Mesothelial cell of epicardium (in vitro differentiated cells): ENCODE measurements at regions not wholly inside any gene's neighbourhood (a gene's known extent, or its start where the extent isn't known, plus 50 kb on each side); places are given as distances from the start of the nearest gene placed in this dataset.

Source experiments
- DNase-seq, 2 experiments: peaks; one replicate each; pipeline ENCODE4 v3.0.0; 2021; ENCODE audit warnings: low spot score in 2 of 2; ENCODE audit not compliant: unreplicated experiment in 2 of 2
- H3K27ac Mint-ChIP-seq: 2 replicates; pipeline ENCODE4 v1.8.0; 2021; ENCODE audit warnings: mixed read lengths
- H3K27me3 Mint-ChIP-seq: 2 replicates; pipeline ENCODE4 v1.8.0; 2021; ENCODE audit warnings: low read depth, mixed read lengths
- H3K36me3 Mint-ChIP-seq: 2 replicates; pipeline ENCODE4 v1.8.0; 2021; ENCODE audit warnings: mixed read lengths
- H3K4me1 Mint-ChIP-seq: 2 replicates; pipeline ENCODE4 v1.8.0; 2021; ENCODE audit warnings: mixed read lengths
- H3K4me3 Mint-ChIP-seq: 2 replicates; pipeline ENCODE4 v1.8.0; 2021; ENCODE audit warnings: mild to moderate bottlenecking, moderate library complexity, mixed read lengths
- H3K9me3 Mint-ChIP-seq: 2 replicates; pipeline ENCODE4 v1.8.0; 2021; ENCODE audit warnings: mixed read lengths
- TF ChIP-seq, protein P1 (sequence below): fragments of 200-600 bp; sonication (generic); IDR thresholded peaks from one replicate; pipeline ENCODE4 v1.5.0; 2021; ENCODE audit warnings: antibody characterized with exemption; ENCODE audit not compliant: unreplicated experiment

DNA sequence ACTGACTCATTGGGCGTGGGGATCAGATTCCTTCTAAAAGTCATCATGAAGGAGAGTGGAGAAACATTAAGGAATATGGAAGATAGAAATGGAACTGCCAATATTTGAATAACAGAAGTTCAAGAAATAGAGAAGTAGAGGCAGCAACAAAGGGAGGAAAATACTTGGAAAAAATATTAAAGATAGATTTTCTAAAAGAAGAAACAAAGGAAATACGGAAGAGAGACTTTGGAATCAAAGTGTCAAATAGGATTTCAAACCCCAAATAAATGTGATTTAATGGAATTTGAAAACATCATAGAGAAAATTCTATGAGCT is 605.1 kb upstream of the KLF4 start:
- no peak for DNase-seq
- TF ChIP-seq, protein P1, sequence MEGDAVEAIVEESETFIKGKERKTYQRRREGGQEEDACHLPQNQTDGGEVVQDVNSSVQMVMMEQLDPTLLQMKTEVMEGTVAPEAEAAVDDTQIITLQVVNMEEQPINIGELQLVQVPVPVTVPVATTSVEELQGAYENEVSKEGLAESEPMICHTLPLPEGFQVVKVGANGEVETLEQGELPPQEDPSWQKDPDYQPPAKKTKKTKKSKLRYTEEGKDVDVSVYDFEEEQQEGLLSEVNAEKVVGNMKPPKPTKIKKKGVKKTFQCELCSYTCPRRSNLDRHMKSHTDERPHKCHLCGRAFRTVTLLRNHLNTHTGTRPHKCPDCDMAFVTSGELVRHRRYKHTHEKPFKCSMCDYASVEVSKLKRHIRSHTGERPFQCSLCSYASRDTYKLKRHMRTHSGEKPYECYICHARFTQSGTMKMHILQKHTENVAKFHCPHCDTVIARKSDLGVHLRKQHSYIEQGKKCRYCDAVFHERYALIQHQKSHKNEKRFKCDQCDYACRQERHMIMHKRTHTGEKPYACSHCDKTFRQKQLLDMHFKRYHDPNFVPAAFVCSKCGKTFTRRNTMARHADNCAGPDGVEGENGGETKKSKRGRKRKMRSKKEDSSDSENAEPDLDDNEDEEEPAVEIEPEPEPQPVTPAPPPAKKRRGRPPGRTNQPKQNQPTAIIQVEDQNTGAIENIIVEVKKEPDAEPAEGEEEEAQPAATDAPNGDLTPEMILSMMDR, result no peak
- Mint-ChIP-seq H3K4me3 (no peak overlapping the region), H3K4me1 (no peaks in the 10 kb centered on the region), H3K9me3 (peaks cover 6% of the 10 kb centered on the region), H3K36me3 (no peaks in the 10 kb centered on the region), H3K27ac (no peak overlapping the region), H3K27me3 (no peaks in the 10 kb centered on the region)

DNA sequence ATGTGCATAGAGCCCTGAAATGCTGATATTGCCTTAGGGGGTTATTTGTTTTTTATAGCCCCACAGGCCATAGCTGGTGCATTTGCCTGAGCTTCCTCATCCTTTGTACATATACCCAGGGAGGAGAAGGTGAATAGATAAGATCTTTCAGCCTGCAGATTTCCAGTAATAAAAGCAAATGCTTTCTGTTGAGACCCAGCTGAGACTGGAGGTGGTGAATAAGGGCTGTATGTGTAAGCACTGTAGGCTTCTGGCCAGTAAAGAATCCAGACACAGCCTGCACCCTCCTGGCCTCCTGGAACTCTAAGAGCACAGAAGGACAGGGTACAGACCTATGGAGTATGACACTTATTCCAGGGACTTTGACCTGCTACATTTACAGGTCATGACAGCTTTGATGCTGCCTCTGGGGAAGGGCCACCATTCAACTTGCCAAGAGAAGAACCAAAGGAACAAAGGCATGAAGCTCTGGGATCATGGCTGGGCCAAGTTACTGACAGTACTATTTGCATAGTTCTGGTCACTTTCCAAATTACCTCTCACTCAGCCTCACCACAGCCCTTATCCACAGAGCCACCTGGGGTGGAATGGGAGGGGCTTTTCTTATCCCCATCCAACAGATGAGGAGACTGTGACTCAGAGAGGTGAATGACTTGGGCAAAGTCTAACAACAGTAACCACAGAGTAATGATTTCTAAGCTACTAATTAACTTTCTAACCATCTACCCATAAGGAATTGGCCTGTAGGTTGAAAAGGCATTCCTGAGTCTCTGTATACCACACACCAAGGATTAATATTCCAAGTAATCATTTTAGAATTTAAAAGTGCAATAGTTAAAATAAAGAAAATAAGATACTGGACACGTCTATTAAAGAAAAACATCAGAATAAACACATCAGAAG is 604.5 kb upstream of the KLF4 start:
- DNase-seq, result no peak
- Mint-ChIP-seq H3K4me1 (no peaks in the 10 kb centered on the region), H3K36me3 (no peaks in the 10 kb centered on the region), H3K27ac (no peak overlapping the region), H3K4me3 (no peak overlapping the region), H3K9me3 (peaks cover 6% of the 10 kb centered on the region), H3K27me3 (no peaks in the 10 kb centered on the region)
- TF ChIP-seq, protein P1, result no peak

DNA sequence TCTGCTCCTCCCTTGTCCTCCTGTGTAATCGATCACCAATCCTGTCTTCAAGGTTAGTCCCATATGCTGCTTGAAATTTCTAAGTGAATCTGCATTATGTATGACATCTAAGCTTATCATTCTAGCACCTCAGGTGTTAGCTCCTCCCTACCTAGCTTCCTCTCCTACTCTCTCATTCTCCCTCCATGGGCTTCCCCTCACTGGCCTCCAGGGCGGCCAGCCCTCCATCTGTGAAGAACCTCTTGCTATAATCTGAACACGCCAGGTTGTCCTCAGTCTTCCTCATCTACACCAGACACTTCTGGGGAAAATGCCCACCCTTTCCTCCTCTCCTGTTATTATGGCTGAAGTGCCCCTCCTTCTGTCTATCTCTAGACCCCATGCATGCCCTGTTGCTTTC is 599.3 kb upstream of the KLF4 start:
- Mint-ChIP-seq H3K27me3 (peaks cover 3% of the 10 kb centered on the region), H3K4me3 (no peak overlapping the region), H3K36me3 (no peaks in the 10 kb centered on the region), H3K9me3 (peaks cover 6% of the 10 kb centered on the region), H3K4me1 (no peaks in the 10 kb centered on the region), H3K27ac (no peak overlapping the region)
- DNase-seq, result no peak
- TF ChIP-seq, protein P1, result no peak

DNA sequence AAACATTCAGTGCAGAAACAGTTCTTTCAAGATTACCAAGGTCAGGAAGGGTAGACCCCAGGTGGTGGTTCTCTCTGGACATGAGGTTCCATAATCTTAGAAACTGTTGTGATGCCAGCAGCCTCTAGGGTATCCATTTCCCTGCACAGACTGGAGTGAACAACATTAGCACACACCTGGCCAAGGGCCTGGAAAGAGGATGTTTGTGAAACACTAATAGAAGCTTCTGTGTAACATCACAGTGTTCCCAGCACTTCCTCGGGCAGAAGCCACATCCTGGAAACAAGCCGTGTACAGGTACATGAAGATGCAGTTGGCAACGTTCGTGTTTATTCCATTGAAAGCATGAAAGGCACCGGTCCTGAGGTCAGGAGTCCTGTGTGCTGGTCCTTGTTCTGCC is 598.2 kb upstream of the KLF4 start:
- TF ChIP-seq, protein P1, result no peak
- no peak for DNase-seq
- H3K4me3 Mint-ChIP-seq, result no peak overlapping the region
- peaks cover 3% of the 10 kb centered on the region for H3K27me3 Mint-ChIP-seq
- H3K27ac Mint-ChIP-seq, result no peak overlapping the region
- H3K9me3 Mint-ChIP-seq, result peaks cover 2% of the 10 kb centered on the region
- H3K4me1 Mint-ChIP-seq, result no peaks in the 10 kb centered on the region
- H3K36me3 Mint-ChIP-seq, result no peaks in the 10 kb centered on the region

- Mint-ChIP-seq H3K36me3 (no peaks in the 10 kb centered on the region), H3K4me3 (no peak overlapping the region), H3K27ac (no peak overlapping the region), H3K4me1 (no peaks in the 10 kb centered on the region), H3K9me3 (no peaks in the 10 kb centered on the region), H3K27me3 (peaks cover 6% of the 10 kb centered on the region)
- no peak for DNase-seq
- TF ChIP-seq, protein P1, result no peak
These were observed 597.1 kb upstream of the KLF4 start for GRCh38 chr9:108086624-108087023.
